GM19467 (cell line): ENCODE measurements at regions not wholly inside any gene's neighbourhood (a gene's known extent, or its start where the extent isn't known, plus 50 kb on each side); places are given as distances from the start of the nearest gene placed in this dataset.
"Not testable (repeated sequence)": the region's sequence is repeated elsewhere in the genome, so short reads cannot be mapped to it uniquely, and the experiment has no call there.

ENCODE experiments used
- ATAC-seq: cut with Tn5 transposase; IDR thresholded peaks from one replicate; pipeline ENCODE4 v1.9.1; 2021; ENCODE audit warnings: mild to moderate bottlenecking, moderate library complexity; ENCODE audit not compliant: unreplicated experiment

GRCh38 chr22:48503876-48504275 lies 1323.8 kb downstream of the BRD1 start:
- no peak for ATAC-seq

- no peak for ATAC-seq
Observed at GRCh38 chr22:48503035-48503625, 1324.5 kb downstream of the BRD1 start.

GRCh38 chr22:48501231-48501750 lies 1326.4 kb downstream of the BRD1 start:
- no peak for ATAC-seq

- ATAC-seq = no peak
Observed at GRCh38 chr22:48500471-48501230, 1327.0 kb downstream of the BRD1 start.

GRCh38 chr22:48499456-48500425 lies 1327.9 kb downstream of the BRD1 start:
- no peak for ATAC-seq

- no peak for ATAC-seq
Observed at GRCh38 chr22:48498526-48499331, 1328.9 kb downstream of the BRD1 start.

GRCh38 chr22:48497743-48498520 lies 1329.7 kb downstream of the BRD1 start:
- not testable (repeated sequence) for ATAC-seq

GRCh38 chr22:48496987-48497650 lies 1330.6 kb downstream of the BRD1 start:
- ATAC-seq = no peak

- no peak for ATAC-seq
Observed at GRCh38 chr22:48496226-48496845, 1331.3 kb downstream of the BRD1 start.

- ATAC-seq = no peak
Observed at GRCh38 chr22:48495751-48496080, 1332.0 kb downstream of the BRD1 start.

GRCh38 chr22:48494968-48495750 lies 1332.5 kb downstream of the BRD1 start:
- ATAC-seq = no peak

GRCh38 chr22:48494256-48494967 lies 1333.3 kb downstream of the BRD1 start:
- no peak for ATAC-seq

- no peak for ATAC-seq
Observed at GRCh38 chr22:48493733-48494132, 1333.9 kb downstream of the BRD1 start.

- no peak for ATAC-seq
Observed at GRCh38 chr22:48492366-48493320, 1335.0 kb downstream of the BRD1 start.

- no peak for ATAC-seq
Observed at GRCh38 chr22:48491451-48491941, 1336.2 kb downstream of the BRD1 start.
